ENCODE measurements at regions not wholly inside any gene's neighbourhood (a gene's known extent, or its start where the extent isn't known, plus 50 kb on each side); places are given as distances from the start of the nearest gene placed in this dataset.

GRCh38 chr1:98211271-98211845 is 290.5 kb upstream of the DPYD start:
- Histone ChIP-seq H3K36me3 (ENCODE audit: insufficient read depth, low read length) (no peaks in the 10 kb centered on the region), H3K9me3 (ENCODE audit: control insufficient read depth in 1 of 2, low read length in 2 of 2) (no peaks in the 10 kb centered on the region), H3K4me1 (ENCODE audit: insufficient read depth, low read length) (no peaks in the 10 kb centered on the region), H3K27ac (ENCODE audit: low read depth, low read length) (no peak overlapping the region), H3K4me3 (ENCODE audit: low read length in 2 of 2) (no peak overlapping the region), H3K27me3 (ENCODE audit: insufficient read depth, low read length) (no peaks in the 10 kb centered on the region)
- Mint-ChIP-seq H3K27ac (no peak overlapping the region), H3K4me3 (no peak overlapping the region), H3K36me3 (no peaks in the 10 kb centered on the region), H3K9me3 (peaks cover 0 to 4% (median 0%) of the 10 kb centered on the region in 8 donors), H3K27me3 (peaks cover 0 to 2% of the 10 kb centered on the region in 2 donors), H3K4me1 (no peaks in the 10 kb centered on the region)
- DNase-seq: no peak
- ChIA-PET POLR2A (ENCODE audit: partially characterized antibody) (no interaction called here), CTCF (ENCODE audit: partially characterized antibody) (no interaction called here)
- intact Hi-C loops (cut with micrococcal nuclease): no loop called here

- ChIA-PET CTCF (ENCODE audit: partially characterized antibody) (no interaction called here), POLR2A (ENCODE audit: partially characterized antibody) (no interaction called here)
- Mint-ChIP-seq H3K4me3 (no peak overlapping the region), H3K4me1 (no peaks in the 10 kb centered on the region), H3K27me3 (peaks cover 0 to 2% of the 10 kb centered on the region in 2 donors), H3K27ac (no peak overlapping the region), H3K36me3 (no peaks in the 10 kb centered on the region), H3K9me3 (peaks cover 0 to 4% (median 0%) of the 10 kb centered on the region in 8 donors)
- Histone ChIP-seq H3K4me1 (ENCODE audit: insufficient read depth, low read length) (no peaks in the 10 kb centered on the region), H3K27me3 (ENCODE audit: insufficient read depth, low read length) (no peaks in the 10 kb centered on the region), H3K9me3 (ENCODE audit: control insufficient read depth in 1 of 2, low read length in 2 of 2) (no peaks in the 10 kb centered on the region), H3K27ac (ENCODE audit: low read depth, low read length) (no peak overlapping the region), H3K4me3 (ENCODE audit: low read length in 2 of 2) (no peak overlapping the region), H3K36me3 (ENCODE audit: insufficient read depth, low read length) (no peaks in the 10 kb centered on the region)
- intact Hi-C loops (cut with micrococcal nuclease): no loop called here
- DNase-seq: no peak
Observed at GRCh38 chr1:98210563-98210962, 289.7 kb upstream of the DPYD start.

- Histone ChIP-seq H3K4me1 (ENCODE audit: insufficient read depth, low read length) (no peaks in the 10 kb centered on the region), H3K9me3 (ENCODE audit: control insufficient read depth in 1 of 2, low read length in 2 of 2) (no peaks in the 10 kb centered on the region), H3K27ac (ENCODE audit: low read depth, low read length) (no peak overlapping the region), H3K4me3 (ENCODE audit: low read length in 2 of 2) (no peak overlapping the region), H3K36me3 (ENCODE audit: insufficient read depth, low read length) (no peaks in the 10 kb centered on the region), H3K27me3 (ENCODE audit: insufficient read depth, low read length) (no peaks in the 10 kb centered on the region)
- H3K36me3 Mint-ChIP-seq: no peaks in the 10 kb centered on the region
- no peak overlapping the region for H3K27ac Mint-ChIP-seq
- DNase-seq: no peak
- H3K4me3 Mint-ChIP-seq: no peak overlapping the region
- H3K9me3 Mint-ChIP-seq: peaks cover 0 to 5% (median 0%) of the 10 kb centered on the region in 8 donors
- H3K4me1 Mint-ChIP-seq: no peaks in the 10 kb centered on the region
- CTCF ChIA-PET (ENCODE audit: partially characterized antibody): no interaction called here
- H3K27me3 Mint-ChIP-seq: peaks cover 0 to 1% of the 10 kb centered on the region in 2 donors
- POLR2A ChIA-PET (ENCODE audit: partially characterized antibody): no interaction called here
- intact Hi-C loops (cut with micrococcal nuclease): no loop called here
Observed at GRCh38 chr1:98210064-98210463, 289.2 kb upstream of the DPYD start.

GRCh38 chr1:98205291-98206017 is 284.6 kb upstream of the DPYD start:
- intact Hi-C loops (cut with micrococcal nuclease): no loop called here
- CTCF ChIA-PET (ENCODE audit: partially characterized antibody): no interaction called here
- H3K27ac ChIP-seq (ENCODE audit: low read depth, low read length): no peak overlapping the region
- H3K9me3 ChIP-seq (ENCODE audit: control insufficient read depth in 1 of 2, low read length in 2 of 2): no peaks in the 10 kb centered on the region
- H3K4me3 Mint-ChIP-seq: no peak overlapping the region
- no peak overlapping the region for H3K27ac Mint-ChIP-seq
- H3K9me3 Mint-ChIP-seq: peaks cover 0 to 5% (median 0%) of the 10 kb centered on the region in 8 donors
- H3K27me3 ChIP-seq (ENCODE audit: insufficient read depth, low read length): no peaks in the 10 kb centered on the region
- H3K4me3 ChIP-seq (ENCODE audit: low read length in 2 of 2): no peak overlapping the region
- H3K4me1 ChIP-seq (ENCODE audit: insufficient read depth, low read length): no peaks in the 10 kb centered on the region
- no peaks in the 10 kb centered on the region for H3K36me3 ChIP-seq (ENCODE audit: insufficient read depth, low read length)
- DNase-seq: no peak
- POLR2A ChIA-PET (ENCODE audit: partially characterized antibody): no interaction called here
- no peaks in the 10 kb centered on the region for H3K36me3 Mint-ChIP-seq
- peaks cover 0 to 1% of the 10 kb centered on the region in 2 donors for H3K27me3 Mint-ChIP-seq
- no peaks in the 10 kb centered on the region for H3K4me1 Mint-ChIP-seq

GRCh38 chr1:98203466-98203865 is 282.6 kb upstream of the DPYD start:
- no peaks in the 10 kb centered on the region for H3K27me3 ChIP-seq (ENCODE audit: insufficient read depth, low read length)
- Mint-ChIP-seq H3K4me1 (no peaks in the 10 kb centered on the region), H3K27ac (no peak overlapping the region), H3K4me3 (no peak overlapping the region), H3K9me3 (peaks cover 0 to 5% (median 0%) of the 10 kb centered on the region in 8 donors), H3K36me3 (no peaks in the 10 kb centered on the region), H3K27me3 (peaks cover 0 to 1% of the 10 kb centered on the region in 2 donors)
- no peak overlapping the region for H3K27ac ChIP-seq (ENCODE audit: low read depth, low read length)
- H3K36me3 ChIP-seq (ENCODE audit: insufficient read depth, low read length): no peaks in the 10 kb centered on the region
- ChIA-PET CTCF (ENCODE audit: partially characterized antibody) (no interaction called here), POLR2A (ENCODE audit: partially characterized antibody) (no interaction called here)
- H3K4me3 ChIP-seq (ENCODE audit: low read length in 2 of 2): no peak overlapping the region
- H3K9me3 ChIP-seq (ENCODE audit: control insufficient read depth in 1 of 2, low read length in 2 of 2): no peaks in the 10 kb centered on the region
- intact Hi-C loops (cut with micrococcal nuclease): no loop called here
- no peak for DNase-seq
- no peaks in the 10 kb centered on the region for H3K4me1 ChIP-seq (ENCODE audit: insufficient read depth, low read length)

DNA sequence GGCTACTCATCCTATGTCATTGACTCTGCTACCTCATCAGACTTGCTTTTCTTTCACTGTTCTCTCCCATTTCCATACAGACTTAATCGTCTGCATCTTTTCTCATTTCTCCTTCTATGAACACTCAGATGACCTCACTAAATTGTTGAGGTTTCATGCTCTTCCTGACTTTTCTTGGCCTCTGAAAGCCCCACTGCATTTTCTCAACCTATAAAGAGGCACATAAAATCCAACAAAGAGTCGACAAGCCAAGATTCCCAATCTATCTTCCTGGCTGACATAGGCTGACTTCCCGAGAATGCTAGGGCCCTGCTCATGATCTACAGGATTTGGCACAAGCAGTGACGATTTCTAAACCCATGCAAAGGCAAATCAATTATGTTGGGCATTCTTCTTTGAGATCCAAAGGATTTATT is 280.8 kb upstream of the DPYD start:
- Mint-ChIP-seq H3K27ac (no peak overlapping the region), H3K4me1 (no peaks in the 10 kb centered on the region), H3K27me3 (peaks cover 0 to 1% of the 10 kb centered on the region in 2 donors), H3K4me3 (no peak overlapping the region), H3K36me3 (no peaks in the 10 kb centered on the region), H3K9me3 (peaks cover 0 to 5% (median 0%) of the 10 kb centered on the region in 8 donors)
- no peaks in the 10 kb centered on the region for H3K9me3 ChIP-seq (ENCODE audit: control insufficient read depth in 1 of 2, low read length in 2 of 2)
- intact Hi-C loops (cut with micrococcal nuclease): no loop called here
- no peaks in the 10 kb centered on the region for H3K4me1 ChIP-seq (ENCODE audit: insufficient read depth, low read length)
- ChIA-PET CTCF (ENCODE audit: partially characterized antibody) (no interaction called here), POLR2A (ENCODE audit: partially characterized antibody) (no interaction called here)
- no peak for DNase-seq
- no peaks in the 10 kb centered on the region for H3K36me3 ChIP-seq (ENCODE audit: insufficient read depth, low read length)
- no peak overlapping the region for H3K27ac ChIP-seq (ENCODE audit: low read depth, low read length)
- H3K27me3 ChIP-seq (ENCODE audit: insufficient read depth, low read length): no peaks in the 10 kb centered on the region
- no peak overlapping the region for H3K4me3 ChIP-seq (ENCODE audit: low read length in 2 of 2)

GRCh38 chr1:98197356-98197755 is 276.5 kb upstream of the DPYD start:
- no peak for DNase-seq
- Mint-ChIP-seq H3K9me3 (peaks cover 0 to 2% (median 0%) of the 10 kb centered on the region in 8 donors), H3K4me3 (no peak overlapping the region), H3K27ac (no peak overlapping the region), H3K4me1 (no peaks in the 10 kb centered on the region), H3K27me3 (peaks cover 0 to 4% of the 10 kb centered on the region in 2 donors), H3K36me3 (no peaks in the 10 kb centered on the region)
- Histone ChIP-seq H3K9me3 (ENCODE audit: control insufficient read depth in 1 of 2, low read length in 2 of 2) (no peaks in the 10 kb centered on the region), H3K27me3 (ENCODE audit: insufficient read depth, low read length) (no peaks in the 10 kb centered on the region), H3K4me1 (ENCODE audit: insufficient read depth, low read length) (no peaks in the 10 kb centered on the region), H3K4me3 (ENCODE audit: low read length in 2 of 2) (no peak overlapping the region), H3K36me3 (ENCODE audit: insufficient read depth, low read length) (no peaks in the 10 kb centered on the region), H3K27ac (ENCODE audit: low read depth, low read length) (no peak overlapping the region)
- ChIA-PET CTCF (ENCODE audit: partially characterized antibody) (no interaction called here), POLR2A (ENCODE audit: partially characterized antibody) (no interaction called here)
- intact Hi-C loops (cut with micrococcal nuclease): no loop called here

Data from CD4-positive, alpha-beta memory T cell (primary cell).